H9 (cell line): ENCODE measurements at regions not wholly inside any gene's neighbourhood (a gene's known extent, or its start where the extent isn't known, plus 50 kb on each side); places are given as distances from the start of the nearest gene placed in this dataset.

ENCODE experiments used
- DNase-seq: peaks from one replicate; pipeline ENCODE4 v3.0.0-alpha.2; 2017
- H2AFZ ChIP-seq: one replicate; pipeline ENCODE4 v1.6.1; 2013; ENCODE audit warnings: mild to moderate bottlenecking, low read length, control low read depth, moderate library complexity
- H2AK5ac ChIP-seq: 2 replicates; pipeline ENCODE4 v1.6.1; 2013; ENCODE audit warnings: low read length, control low read depth, mixed read lengths; ENCODE audit not compliant: insufficient read length
- H2BK120ac ChIP-seq: one replicate; pipeline ENCODE4 v1.6.1; 2013; ENCODE audit warnings: low read depth, mild to moderate bottlenecking, low read length, control low read depth, inconsistent platforms; ENCODE audit not compliant: poor library complexity, severe bottlenecking
- H2BK12ac ChIP-seq: 2 replicates; pipeline ENCODE4 v1.6.1; 2013; ENCODE audit warnings: low read length, control low read depth, mixed read lengths, low read depth; ENCODE audit not compliant: insufficient read length
- H2BK15ac ChIP-seq: 2 replicates; pipeline ENCODE4 v1.6.1; 2013; ENCODE audit warnings: low read depth, low read length, control low read depth
- H2BK20ac ChIP-seq: one replicate; pipeline ENCODE4 v1.6.1; 2013; ENCODE audit warnings: low read depth, mild to moderate bottlenecking, low read length, control low read depth, inconsistent platforms; ENCODE audit not compliant: poor library complexity, severe bottlenecking
- H2BK5ac ChIP-seq: 2 replicates; pipeline ENCODE4 v1.6.1; 2013; ENCODE audit warnings: low read length, control low read depth, mixed read lengths; ENCODE audit not compliant: insufficient read length
- H3K14ac ChIP-seq: 2 replicates; pipeline ENCODE4 v1.6.1; 2013; ENCODE audit warnings: low read length, control low read depth; ENCODE audit not compliant: insufficient read depth
- H3K18ac ChIP-seq: 2 replicates; pipeline ENCODE4 v1.6.1; 2013; ENCODE audit warnings: low read depth, mild to moderate bottlenecking, mixed read lengths, low read length, control low read depth; ENCODE audit not compliant: insufficient read length
- H3K23ac ChIP-seq: 2 replicates; pipeline ENCODE4 v1.6.1; 2013; ENCODE audit warnings: low read length, control low read depth, mixed read lengths, low read depth; ENCODE audit not compliant: insufficient read length
- H3K23me2 ChIP-seq: 2 replicates; pipeline ENCODE4 v1.6.1; 2013; ENCODE audit warnings: low read depth, mild to moderate bottlenecking, mixed read lengths, low read length, control low read depth; ENCODE audit not compliant: insufficient read length, poor library complexity, severe bottlenecking
- H3K27ac ChIP-seq: 2 replicates; pipeline ENCODE4 v1.5.1; 2013; ENCODE audit warnings: low read length, control low read depth, mixed read lengths, low read depth; ENCODE audit not compliant: insufficient read length
- H3K27me3 ChIP-seq: 2 replicates; pipeline ENCODE4 v1.6.1; 2013; ENCODE audit warnings: low read length, control low read depth, inconsistent platforms; ENCODE audit not compliant: insufficient read depth
- H3K4ac ChIP-seq: 2 replicates; pipeline ENCODE4 v1.6.1; 2013; ENCODE audit warnings: low read depth, mild to moderate bottlenecking, control low read depth, inconsistent platforms, low read length, moderate library complexity
- H3K4me1 ChIP-seq: 2 replicates; pipeline ENCODE4 v1.6.1; 2013; ENCODE audit warnings: low read length, control low read depth, inconsistent platforms; ENCODE audit not compliant: insufficient read depth
- H3K4me2 ChIP-seq: 2 replicates; pipeline ENCODE4 v1.6.1; 2013; ENCODE audit warnings: low read length, control low read depth, mixed read lengths; ENCODE audit not compliant: insufficient read length, insufficient read depth
- H3K56ac ChIP-seq: 2 replicates; pipeline ENCODE4 v1.6.1; 2013; ENCODE audit warnings: low read depth, mild to moderate bottlenecking, mixed read lengths, low read length, control low read depth; ENCODE audit not compliant: insufficient read length
- H3K79me1 ChIP-seq: 2 replicates; pipeline ENCODE4 v1.6.1; 2013; ENCODE audit warnings: low read depth, mild to moderate bottlenecking, moderate library complexity, low read length, control low read depth, inconsistent platforms; ENCODE audit not compliant: insufficient read depth, poor library complexity, severe bottlenecking
- H3K79me2 ChIP-seq: 2 replicates; pipeline ENCODE4 v1.6.1; 2013; ENCODE audit warnings: low read length, control low read depth, inconsistent platforms; ENCODE audit not compliant: insufficient read depth
- H3K9ac ChIP-seq: 2 replicates; pipeline ENCODE4 v1.6.1; 2013; ENCODE audit warnings: low read length, control low read depth, mixed read lengths; ENCODE audit not compliant: insufficient read length; ENCODE audit errors: extremely low read depth
- H3K9me3 ChIP-seq: one replicate; pipeline ENCODE4 v1.6.1; 2013; ENCODE audit warnings: low read depth, low read length, inconsistent platforms; ENCODE audit not compliant: control insufficient read depth
- H3T11ph ChIP-seq: one replicate; pipeline ENCODE4 v1.6.1; 2013; ENCODE audit warnings: mild to moderate bottlenecking, low read length, control low read depth, inconsistent platforms
- H4K20me1 ChIP-seq: one replicate; pipeline ENCODE4 v1.6.1; 2013; ENCODE audit not compliant: control insufficient read depth, insufficient read length, insufficient read depth
- H4K5ac ChIP-seq: 2 replicates; pipeline ENCODE4 v1.6.1; 2013; ENCODE audit warnings: low read depth, mild to moderate bottlenecking, mixed read lengths, low read length, control low read depth; ENCODE audit not compliant: insufficient read length
- H4K8ac ChIP-seq: replicated peaks from 2 replicates; pipeline ENCODE4 v1.6.1; 2013; ENCODE audit warnings: low read length, control low read depth, mixed read lengths, low read depth; ENCODE audit not compliant: insufficient read length
- H4K91ac ChIP-seq: 2 replicates; pipeline ENCODE4 v1.6.1; 2013; ENCODE audit warnings: low read depth, mild to moderate bottlenecking, moderate library complexity, mixed read lengths, low read length, control low read depth; ENCODE audit not compliant: insufficient read length
- H3K27ac Mint-ChIP-seq, 3 experiments: 2 replicates in 2 of 3; 3 replicates in 1 of 3; pipeline ENCODE4 v1.8.0; 2020 to 2021; ENCODE audit warnings: mixed read lengths in 3 of 3, mild to moderate bottlenecking in 1 of 3, moderate library complexity in 1 of 3
- H3K27me3 Mint-ChIP-seq: 2 replicates; pipeline ENCODE4 v1.8.0; 2021; ENCODE audit warnings: low read depth, mild to moderate bottlenecking, moderate library complexity, mixed read lengths
- H3K36me3 Mint-ChIP-seq, 3 experiments: 2 replicates in 2 of 3; 3 replicates in 1 of 3; pipeline ENCODE4 v1.8.0; 2020 to 2021; ENCODE audit warnings: low read depth in 3 of 3, mixed read lengths in 3 of 3; ENCODE audit not compliant: insufficient read depth in 1 of 3
- H3K4me1 Mint-ChIP-seq, 2 experiments: 2 replicates each; pipeline ENCODE4 v1.8.0; 2020; ENCODE audit warnings: mixed read lengths in 2 of 2
- H3K4me3 Mint-ChIP-seq, 2 experiments: 2 replicates in 1 of 2; 3 replicates in 1 of 2; pipeline ENCODE4 v1.8.0; 2020 to 2021; ENCODE audit warnings: mild to moderate bottlenecking in 2 of 2, mixed read lengths in 2 of 2, moderate library complexity in 1 of 2
- H3K9me3 Mint-ChIP-seq, 2 experiments: 2 replicates in 1 of 2; 3 replicates in 1 of 2; pipeline ENCODE4 v1.8.0; 2020; ENCODE audit warnings: mild to moderate bottlenecking in 2 of 2, mixed read lengths in 2 of 2, moderate library complexity in 1 of 2
- WGBS: extraction: QIAGEN DNeasy Blood & Tissue Kit; methylation state at CpG from one replicate; pipeline ENCODE4 v1.1.7; 2013; ENCODE audit warnings: missing lambda C conversion rate, low lambda C conversion rate, mixed read lengths; ENCODE audit not compliant: insufficient read length; ENCODE audit errors: extremely low coverage; 5-methylcytosine and 5-hydroxymethylcytosine counted together
- TF ChIP-seq, protein P1 (sequence below): fragments of 200-600 bp; sonication (generic); conservative IDR thresholded peaks from 3 replicates; pipeline ENCODE4 v1.8.0; 2021; ENCODE audit warnings: antibody characterized with exemption, mild to moderate bottlenecking

DNA sequence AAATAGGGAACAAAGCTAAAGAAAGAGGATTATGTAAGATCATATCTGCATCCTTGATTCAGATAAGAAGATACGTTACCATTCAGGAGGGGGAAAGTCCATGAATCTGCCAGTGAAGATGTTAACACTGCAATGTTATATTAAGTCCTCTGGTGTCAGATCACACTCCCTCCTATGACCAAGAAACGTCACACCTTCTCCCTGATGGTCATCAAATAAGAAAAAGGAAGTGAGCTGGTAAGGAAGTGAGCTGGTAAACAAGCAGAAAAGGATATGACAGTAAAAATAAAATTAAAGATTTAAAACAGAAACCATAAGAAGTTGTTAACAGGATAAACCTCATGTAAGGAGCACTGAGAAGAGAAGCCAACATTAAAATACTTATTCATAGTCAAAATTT is 340.2 kb downstream of the SEC23A start:
- H4K91ac ChIP-seq, result no peak overlapping the region
- H3K18ac ChIP-seq, result no peak overlapping the region
- H2BK5ac ChIP-seq, result no peak overlapping the region
- no CpG with 5 or more reads among the region's 2 CpGs for WGBS
- Mint-ChIP-seq H3K9me3 (peaks cover 12 to 23% of the 10 kb centered on the region in 2 experiments), H3K4me3 (no peak overlapping the region), H3K4me1 (peaks cover 3 to 6% of the 10 kb centered on the region in 2 experiments; a peak in 2 of 4 replicates), H3K27ac (no peak overlapping the region), H3K27me3 (peaks cover 3% of the 10 kb centered on the region), H3K36me3 (peaks cover 3 to 14% (median 9%) of the 10 kb centered on the region in 3 experiments; a peak in 6 of 7 replicates)
- no peak overlapping the region for H2BK15ac ChIP-seq
- H3K4me1 ChIP-seq, result no peaks in the 10 kb centered on the region
- H3T11ph ChIP-seq, result no peak overlapping the region
- H3K4me2 ChIP-seq, result no peak overlapping the region
- H2BK120ac ChIP-seq, result no peak overlapping the region
- no peak overlapping the region for H3K23ac ChIP-seq
- H3K9ac ChIP-seq, result no peak overlapping the region
- H3K56ac ChIP-seq, result no peak overlapping the region
- no peaks in the 10 kb centered on the region for H3K23me2 ChIP-seq
- no peaks in the 10 kb centered on the region for H3K79me2 ChIP-seq
- H2AK5ac ChIP-seq, result no peak overlapping the region
- H3K14ac ChIP-seq, result no peak overlapping the region
- no peak overlapping the region for H3K4ac ChIP-seq
- no peak overlapping the region for H4K8ac ChIP-seq
- H4K5ac ChIP-seq, result no peak overlapping the region
- H3K27ac ChIP-seq, result no peak overlapping the region
- no peak for DNase-seq
- no peaks in the 10 kb centered on the region for H3K27me3 ChIP-seq
- H2BK20ac ChIP-seq, result no peak overlapping the region
- TF ChIP-seq, protein P1, sequence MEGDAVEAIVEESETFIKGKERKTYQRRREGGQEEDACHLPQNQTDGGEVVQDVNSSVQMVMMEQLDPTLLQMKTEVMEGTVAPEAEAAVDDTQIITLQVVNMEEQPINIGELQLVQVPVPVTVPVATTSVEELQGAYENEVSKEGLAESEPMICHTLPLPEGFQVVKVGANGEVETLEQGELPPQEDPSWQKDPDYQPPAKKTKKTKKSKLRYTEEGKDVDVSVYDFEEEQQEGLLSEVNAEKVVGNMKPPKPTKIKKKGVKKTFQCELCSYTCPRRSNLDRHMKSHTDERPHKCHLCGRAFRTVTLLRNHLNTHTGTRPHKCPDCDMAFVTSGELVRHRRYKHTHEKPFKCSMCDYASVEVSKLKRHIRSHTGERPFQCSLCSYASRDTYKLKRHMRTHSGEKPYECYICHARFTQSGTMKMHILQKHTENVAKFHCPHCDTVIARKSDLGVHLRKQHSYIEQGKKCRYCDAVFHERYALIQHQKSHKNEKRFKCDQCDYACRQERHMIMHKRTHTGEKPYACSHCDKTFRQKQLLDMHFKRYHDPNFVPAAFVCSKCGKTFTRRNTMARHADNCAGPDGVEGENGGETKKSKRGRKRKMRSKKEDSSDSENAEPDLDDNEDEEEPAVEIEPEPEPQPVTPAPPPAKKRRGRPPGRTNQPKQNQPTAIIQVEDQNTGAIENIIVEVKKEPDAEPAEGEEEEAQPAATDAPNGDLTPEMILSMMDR, result no peak
- H2BK12ac ChIP-seq, result no peak overlapping the region
- no peak overlapping the region for H2AFZ ChIP-seq
- no peaks in the 10 kb centered on the region for H3K9me3 ChIP-seq
- no peaks in the 10 kb centered on the region for H3K79me1 ChIP-seq
- H4K20me1 ChIP-seq, result no peaks in the 10 kb centered on the region
